SK-N-SH (cell line): ENCODE measurements at regions not wholly inside any gene's neighbourhood (a gene's known extent, or its start where the extent isn't known, plus 50 kb on each side); places are given as distances from the start of the nearest gene placed in this dataset.

Source experiments
- CTCF ChIA-PET: fragments of 300-600, 350-600 bp; formaldehyde crosslinking; extraction: SDS; loops from one replicate; lab custom pipeline; 2021; lab: Yijun Ruan, JAX
- POLR2A ChIA-PET: fragments of 350-600 bp; sonication (Branson Sonifier 250); formaldehyde crosslinking; extraction: SDS; loops from one replicate; lab custom pipeline; 2020; ENCODE audit warnings: antibody characterized with exemption, inconsistent platforms; lab: Yijun Ruan, JAX
- DNase-seq: peaks from one replicate; pipeline ENCODE4 v3.0.0; 2012
- H2AFZ ChIP-seq: fragments of 200-600 bp; sonication (generic); 2 replicates; pipeline ENCODE4 v1.8.1; 2016; ENCODE audit warnings: antibody characterized with exemption, mild to moderate bottlenecking, low read depth
- H3F3A ChIP-seq: fragments of 200-600 bp; sonication (generic); replicated peaks from 2 replicates; pipeline ENCODE3; 2016; ENCODE audit warnings: antibody characterized with exemption, mild to moderate bottlenecking; ENCODE audit not compliant: insufficient read depth
- H3K27ac ChIP-seq, 2 experiments: fragments of 200-500 bp in 1 of 2; fragments of 200-600 bp in 1 of 2; sonication (Bioruptor generic) in 1 of 2; sonication (generic), shearing (Covaris generic) in 1 of 2; 2 replicates each; pipeline versions ENCODE4 v1.5.1 to v1.6.1; 2014 to 2016; ENCODE audit warnings: low read depth in 2 of 2, inconsistent platforms in 1 of 2, low read length in 1 of 2, mild to moderate bottlenecking in 1 of 2, mixed read lengths in 1 of 2
- H3K27me3 ChIP-seq: fragments of 200-600 bp; sonication (generic), shearing (Covaris generic); 2 replicates; pipeline ENCODE4 v1.6.1; 2016; ENCODE audit warnings: mixed run types; ENCODE audit not compliant: insufficient read depth
- H3K36me3 ChIP-seq, 2 experiments: fragments of 200-500 bp in 1 of 2; fragments of 200-600 bp in 1 of 2; sonication (Bioruptor generic) in 1 of 2; sonication (generic) in 1 of 2; replicated peaks in 1 of 2; 2 replicates each; pipeline versions ENCODE3 to v1.5.1; 2014 to 2016; ENCODE audit warnings: low read length in 1 of 2, mild to moderate bottlenecking in 1 of 2; ENCODE audit not compliant: insufficient read depth in 2 of 2, control insufficient read depth in 1 of 2
- H3K4me1 ChIP-seq, 2 experiments: fragments of 200-500 bp in 1 of 2; fragments of 200-600 bp in 1 of 2; sonication (Bioruptor generic) in 1 of 2; sonication (generic), shearing (Covaris generic) in 1 of 2; 2 replicates each; pipeline versions ENCODE4 v1.5.1 to v1.6.1; 2014 to 2016; ENCODE audit warnings: low read depth in 1 of 2, low read length in 1 of 2, mixed run types in 1 of 2; ENCODE audit not compliant: insufficient read depth in 2 of 2, control insufficient read depth in 1 of 2
- H3K4me2 ChIP-seq: fragments of 200-600 bp; sonication (generic), shearing (Covaris generic); 2 replicates; pipeline ENCODE4 v1.6.1; 2017; ENCODE audit warnings: mixed run types
- H3K4me3 ChIP-seq, 2 experiments: fragments of 200-500 bp in 1 of 2; fragments of 200-600 bp in 1 of 2; sonication (Bioruptor generic) in 1 of 2; sonication (generic), shearing (Covaris generic) in 1 of 2; 2 replicates each; pipeline versions ENCODE4 v1.5.1 to v1.8.1; 2014 to 2016; ENCODE audit warnings: low read depth in 2 of 2, inconsistent platforms in 1 of 2, low read length in 1 of 2, mild to moderate bottlenecking in 1 of 2, mixed read lengths in 1 of 2, moderate library complexity in 1 of 2
- H3K79me2 ChIP-seq: fragments of 200-600 bp; sonication (generic); 2 replicates; pipeline ENCODE4 v1.8.1; 2017; ENCODE audit warnings: mild to moderate bottlenecking; ENCODE audit not compliant: insufficient read depth
- H3K9ac ChIP-seq: fragments of 200-600 bp; sonication (generic); 2 replicates; pipeline ENCODE4 v1.6.1; 2017; ENCODE audit warnings: mixed run types
- H3K9me2 ChIP-seq: fragments of 200-600 bp; sonication (generic); 2 replicates; pipeline ENCODE4 v1.6.1; 2017; ENCODE audit warnings: mixed run types
- H3K9me3 ChIP-seq: fragments of 200-600 bp; sonication (generic); 2 replicates; pipeline ENCODE4 v1.6.1; 2017; ENCODE audit warnings: mixed run types, mild to moderate bottlenecking, moderate library complexity
- H4K20me1 ChIP-seq: fragments of 200-600 bp; sonication (generic); 2 replicates; pipeline ENCODE4 v1.6.1; 2017; ENCODE audit warnings: mild to moderate bottlenecking, mixed run types; ENCODE audit not compliant: insufficient read depth
- CHD2 ChIP-seq: fragments of 150-350 bp; IDR thresholded peaks from 2 replicates; pipeline ENCODE4 v1.6.1; 2018; ENCODE audit warnings: low read length; ENCODE audit not compliant: partially characterized antibody
- CTCF ChIP-seq: fragments of 200-600 bp; sonication (generic); IDR thresholded peaks from 2 replicates; pipeline ENCODE4 v1.6.1; 2017; ENCODE audit warnings: antibody characterized with exemption, mild to moderate bottlenecking, moderate library complexity
- EP300 ChIP-seq, 2 experiments: IDR thresholded peaks; 2 replicates each; pipeline versions ENCODE4 v1.4.0 to v1.6.1; 2012; ENCODE audit warnings: borderline replicate concordance in 1 of 2, low read depth in 1 of 2, low read length in 1 of 2
- FOXJ3 ChIP-seq: sonication (generic); formaldehyde crosslinking; IDR thresholded peaks from 2 replicates; pipeline ENCODE4 v1.5.1; 2020; ENCODE audit warnings: mild to moderate bottlenecking, missing genetic modification reagents
- GABPA ChIP-seq: IDR thresholded peaks from 2 replicates; pipeline ENCODE4 v1.4.0; 2012; ENCODE audit warnings: low read depth, mild to moderate bottlenecking
- GATA2 ChIP-seq: sonication (generic); formaldehyde crosslinking; IDR thresholded peaks from 2 replicates; pipeline ENCODE4 v1.5.0; 2020; ENCODE audit warnings: mild to moderate bottlenecking, missing genetic modification reagents
- MXI1 ChIP-seq: IDR thresholded peaks from 2 replicates; pipeline ENCODE4 v1.6.1; 2012; ENCODE audit warnings: mild to moderate bottlenecking, low read depth, low read length, improper control_type of control experiment
- NFIC ChIP-seq: IDR thresholded peaks from 2 replicates; pipeline ENCODE4 v1.4.0; 2012; ENCODE audit warnings: borderline replicate concordance
- POLR2AphosphoS5 ChIP-seq: IDR thresholded peaks from 2 replicates; pipeline ENCODE4 v1.6.1; 2012; ENCODE audit warnings: low read depth, low read length
- RAD21 ChIP-seq: IDR thresholded peaks from 2 replicates; pipeline ENCODE4 v1.6.1; 2012; ENCODE audit warnings: mild to moderate bottlenecking, low read length
- REST ChIP-seq: IDR thresholded peaks from 2 replicates; pipeline ENCODE4 v1.6.1; 2012; ENCODE audit warnings: mild to moderate bottlenecking, low read depth, low read length, moderate library complexity
- SIN3A ChIP-seq: IDR thresholded peaks from 2 replicates; pipeline ENCODE4 v1.6.1; 2012; ENCODE audit warnings: low read depth, mild to moderate bottlenecking, low read length, moderate library complexity, borderline replicate concordance
- SMC3 ChIP-seq: IDR thresholded peaks from 2 replicates; pipeline ENCODE4 v1.6.1; 2012; ENCODE audit warnings: low read depth, low read length, improper control_type of control experiment
- TAF1 ChIP-seq: IDR thresholded peaks from 2 replicates; pipeline ENCODE4 v1.6.1; 2012; ENCODE audit warnings: low read depth, mild to moderate bottlenecking, low read length, moderate library complexity, borderline replicate concordance
- YY1 ChIP-seq: IDR thresholded peaks from 2 replicates; pipeline ENCODE4 v1.4.0; 2012; ENCODE audit warnings: low read depth, mild to moderate bottlenecking
- ZBTB33 ChIP-seq: IDR thresholded peaks from 2 replicates; pipeline ENCODE4 v1.4.0; 2012; ENCODE audit warnings: low read depth, borderline replicate concordance
- WGBS: methylation state at CpG from one replicate; pipeline ENCODE4 v1.1.6; 2017; ENCODE audit warnings: low lambda C conversion rate; 5-methylcytosine and 5-hydroxymethylcytosine counted together

- TF ChIP-seq EP300 (IDR thresholded peaks at IDR 0.05; ENCODE audit: borderline replicate concordance in 1 of 2, low read depth in 1 of 2, low read length in 1 of 2), result no peak
- no peak for TF ChIP-seq REST
- TF ChIP-seq SIN3A, result no peak
- no peak for TF ChIP-seq CTCF
- TF ChIP-seq GABPA, result no peak
- no peak for TF ChIP-seq TAF1
- POLR2A ChIA-PET, result no interaction called here
Observed at GRCh38 chr6:147726342-147726741, 217.9 kb downstream of the SAMD5 start.

GRCh38 chr6:147728903-147729302, 220.4 kb downstream of the SAMD5 start:
- Histone ChIP-seq H3K36me3 (no peaks in the 10 kb centered on the region), H4K20me1 (no peaks in the 10 kb centered on the region), H3K4me3 (no peak overlapping the region), H3K27me3 (no peaks in the 10 kb centered on the region), H3K79me2 (no peaks in the 10 kb centered on the region), H3K9me3 (no peaks in the 10 kb centered on the region), H3F3A (no peaks in the 10 kb centered on the region), H3K27ac (no peak overlapping the region), H3K9me2 (no peaks in the 10 kb centered on the region), H2AFZ (no peak overlapping the region), H3K4me2 (no peak overlapping the region), H3K9ac (no peak overlapping the region), H3K4me1 (no peaks in the 10 kb centered on the region)
- no peak for DNase-seq
- CTCF ChIA-PET, result no interaction called here
- WGBS, result 13% methylated on average over 4 of the region's 4 CpGs
- POLR2A ChIA-PET, result no interaction called here
- TF ChIP-seq SIN3A, result no peak
- TF ChIP-seq YY1, result no peak
- no peak for TF ChIP-seq SMC3
- TF ChIP-seq RAD21, result no peak
- no peak for TF ChIP-seq FOXJ3 (CRISPR knock-in tag)
- no peak for TF ChIP-seq GATA2 (CRISPR knock-in tag)
- no peak for TF ChIP-seq POLR2AphosphoS5
- TF ChIP-seq ZBTB33, result no peak
- no peak for TF ChIP-seq REST
- TF ChIP-seq CHD2, result no peak
- TF ChIP-seq NFIC, result no peak
- TF ChIP-seq MXI1, result no peak

More at GRCh38 chr6:147726342-147726741, 217.9 kb downstream of the SAMD5 start:
- Histone ChIP-seq H3K4me3 (no peak overlapping the region), H3K4me2 (no peak overlapping the region), H2AFZ (no peak overlapping the region), H3K9me2 (no peaks in the 10 kb centered on the region), H3K9me3 (no peaks in the 10 kb centered on the region), H3K36me3 (no peaks in the 10 kb centered on the region), H3K79me2 (no peaks in the 10 kb centered on the region), H3K27ac (no peak overlapping the region), H3K9ac (no peak overlapping the region), H4K20me1 (no peaks in the 10 kb centered on the region), H3K27me3 (no peaks in the 10 kb centered on the region), H3K4me1 (no peaks in the 10 kb centered on the region), H3F3A (no peaks in the 10 kb centered on the region)
- DNase-seq, result no peak
- CTCF ChIA-PET, result no interaction called here
- 24% methylated on average over 3 of the region's 3 CpGs for WGBS
